ENCODE measurements at regions not wholly inside any gene's neighbourhood (a gene's known extent, or its start where the extent isn't known, plus 50 kb on each side); places are given as distances from the start of the nearest gene placed in this dataset.

GRCh38 chr1:239897458-239897857, 194.2 kb upstream of the FMN2 start:
- no peak for TF ChIP-seq POLR2A (IDR thresholded peaks at IDR 0.05)
- TF ChIP-seq, protein P1, sequence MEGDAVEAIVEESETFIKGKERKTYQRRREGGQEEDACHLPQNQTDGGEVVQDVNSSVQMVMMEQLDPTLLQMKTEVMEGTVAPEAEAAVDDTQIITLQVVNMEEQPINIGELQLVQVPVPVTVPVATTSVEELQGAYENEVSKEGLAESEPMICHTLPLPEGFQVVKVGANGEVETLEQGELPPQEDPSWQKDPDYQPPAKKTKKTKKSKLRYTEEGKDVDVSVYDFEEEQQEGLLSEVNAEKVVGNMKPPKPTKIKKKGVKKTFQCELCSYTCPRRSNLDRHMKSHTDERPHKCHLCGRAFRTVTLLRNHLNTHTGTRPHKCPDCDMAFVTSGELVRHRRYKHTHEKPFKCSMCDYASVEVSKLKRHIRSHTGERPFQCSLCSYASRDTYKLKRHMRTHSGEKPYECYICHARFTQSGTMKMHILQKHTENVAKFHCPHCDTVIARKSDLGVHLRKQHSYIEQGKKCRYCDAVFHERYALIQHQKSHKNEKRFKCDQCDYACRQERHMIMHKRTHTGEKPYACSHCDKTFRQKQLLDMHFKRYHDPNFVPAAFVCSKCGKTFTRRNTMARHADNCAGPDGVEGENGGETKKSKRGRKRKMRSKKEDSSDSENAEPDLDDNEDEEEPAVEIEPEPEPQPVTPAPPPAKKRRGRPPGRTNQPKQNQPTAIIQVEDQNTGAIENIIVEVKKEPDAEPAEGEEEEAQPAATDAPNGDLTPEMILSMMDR (IDR thresholded peaks at IDR 0.05), result no peak

Data from esophagus squamous epithelium (tissue), 4 donors.